Mesothelial cell of epicardium (in vitro differentiated cells): ENCODE measurements at regions not wholly inside any gene's neighbourhood (a gene's known extent, or its start where the extent isn't known, plus 50 kb on each side); places are given as distances from the start of the nearest gene placed in this dataset.

ENCODE experiments used
- DNase-seq, 2 experiments: peaks; one replicate each; pipeline ENCODE4 v3.0.0; 2021; ENCODE audit warnings: low spot score in 2 of 2; ENCODE audit not compliant: unreplicated experiment in 2 of 2
- H3K27ac Mint-ChIP-seq: 2 replicates; pipeline ENCODE4 v1.8.0; 2021; ENCODE audit warnings: mixed read lengths
- H3K27me3 Mint-ChIP-seq: 2 replicates; pipeline ENCODE4 v1.8.0; 2021; ENCODE audit warnings: low read depth, mixed read lengths
- H3K36me3 Mint-ChIP-seq: 2 replicates; pipeline ENCODE4 v1.8.0; 2021; ENCODE audit warnings: mixed read lengths
- H3K4me1 Mint-ChIP-seq: 2 replicates; pipeline ENCODE4 v1.8.0; 2021; ENCODE audit warnings: mixed read lengths
- H3K4me3 Mint-ChIP-seq: 2 replicates; pipeline ENCODE4 v1.8.0; 2021; ENCODE audit warnings: mild to moderate bottlenecking, moderate library complexity, mixed read lengths
- H3K9me3 Mint-ChIP-seq: 2 replicates; pipeline ENCODE4 v1.8.0; 2021; ENCODE audit warnings: mixed read lengths
- TF ChIP-seq, protein P1 (sequence below): fragments of 200-600 bp; sonication (generic); IDR thresholded peaks from one replicate; pipeline ENCODE4 v1.5.0; 2021; ENCODE audit warnings: antibody characterized with exemption; ENCODE audit not compliant: unreplicated experiment

GRCh38 chrX:129115104-129115503 lies 408.2 kb downstream of the SMARCA1 start:
- no peak for DNase-seq
- H3K4me3 Mint-ChIP-seq, result no peak overlapping the region
- H3K27ac Mint-ChIP-seq, result no peak overlapping the region
- no peaks in the 10 kb centered on the region for H3K4me1 Mint-ChIP-seq
- no peaks in the 10 kb centered on the region for H3K27me3 Mint-ChIP-seq
- TF ChIP-seq, protein P1, sequence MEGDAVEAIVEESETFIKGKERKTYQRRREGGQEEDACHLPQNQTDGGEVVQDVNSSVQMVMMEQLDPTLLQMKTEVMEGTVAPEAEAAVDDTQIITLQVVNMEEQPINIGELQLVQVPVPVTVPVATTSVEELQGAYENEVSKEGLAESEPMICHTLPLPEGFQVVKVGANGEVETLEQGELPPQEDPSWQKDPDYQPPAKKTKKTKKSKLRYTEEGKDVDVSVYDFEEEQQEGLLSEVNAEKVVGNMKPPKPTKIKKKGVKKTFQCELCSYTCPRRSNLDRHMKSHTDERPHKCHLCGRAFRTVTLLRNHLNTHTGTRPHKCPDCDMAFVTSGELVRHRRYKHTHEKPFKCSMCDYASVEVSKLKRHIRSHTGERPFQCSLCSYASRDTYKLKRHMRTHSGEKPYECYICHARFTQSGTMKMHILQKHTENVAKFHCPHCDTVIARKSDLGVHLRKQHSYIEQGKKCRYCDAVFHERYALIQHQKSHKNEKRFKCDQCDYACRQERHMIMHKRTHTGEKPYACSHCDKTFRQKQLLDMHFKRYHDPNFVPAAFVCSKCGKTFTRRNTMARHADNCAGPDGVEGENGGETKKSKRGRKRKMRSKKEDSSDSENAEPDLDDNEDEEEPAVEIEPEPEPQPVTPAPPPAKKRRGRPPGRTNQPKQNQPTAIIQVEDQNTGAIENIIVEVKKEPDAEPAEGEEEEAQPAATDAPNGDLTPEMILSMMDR, result peak; percentile 17
- no peaks in the 10 kb centered on the region for H3K36me3 Mint-ChIP-seq
- H3K9me3 Mint-ChIP-seq, result no peaks in the 10 kb centered on the region

- Mint-ChIP-seq H3K27me3 (no peaks in the 10 kb centered on the region), H3K4me1 (no peaks in the 10 kb centered on the region), H3K9me3 (no peaks in the 10 kb centered on the region), H3K27ac (no peak overlapping the region), H3K4me3 (no peak overlapping the region), H3K36me3 (no peaks in the 10 kb centered on the region)
- DNase-seq, result no peak
- TF ChIP-seq, protein P1, result no peak
Measured at GRCh38 chrX:129111081-129111798, 412.1 kb downstream of the SMARCA1 start.

DNA sequence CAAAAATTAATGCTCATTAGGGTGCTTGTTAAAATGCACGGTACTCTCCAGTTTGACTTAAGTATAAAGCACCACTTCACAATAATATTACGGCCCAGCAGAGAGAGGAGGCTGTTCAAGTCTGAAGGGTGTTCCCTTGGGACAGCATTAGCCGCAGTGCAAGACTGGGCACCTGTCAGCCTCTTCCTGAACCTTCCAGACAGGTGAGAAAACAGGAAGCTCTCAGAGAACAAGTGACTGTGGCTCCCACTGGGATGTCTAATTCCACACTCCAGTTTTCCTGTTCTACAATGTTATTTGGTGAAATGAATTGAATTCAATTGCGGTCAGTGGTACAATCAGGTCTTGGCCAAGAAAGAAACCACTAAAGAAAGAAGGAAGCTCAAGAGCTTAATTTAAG lies 414.4 kb downstream of the SMARCA1 start:
- Mint-ChIP-seq H3K4me3 (no peak overlapping the region), H3K36me3 (no peaks in the 10 kb centered on the region), H3K27ac (no peak overlapping the region), H3K27me3 (no peaks in the 10 kb centered on the region), H3K4me1 (no peaks in the 10 kb centered on the region), H3K9me3 (no peaks in the 10 kb centered on the region)
- TF ChIP-seq, protein P1, result no peak
- DNase-seq, result no peak

DNA sequence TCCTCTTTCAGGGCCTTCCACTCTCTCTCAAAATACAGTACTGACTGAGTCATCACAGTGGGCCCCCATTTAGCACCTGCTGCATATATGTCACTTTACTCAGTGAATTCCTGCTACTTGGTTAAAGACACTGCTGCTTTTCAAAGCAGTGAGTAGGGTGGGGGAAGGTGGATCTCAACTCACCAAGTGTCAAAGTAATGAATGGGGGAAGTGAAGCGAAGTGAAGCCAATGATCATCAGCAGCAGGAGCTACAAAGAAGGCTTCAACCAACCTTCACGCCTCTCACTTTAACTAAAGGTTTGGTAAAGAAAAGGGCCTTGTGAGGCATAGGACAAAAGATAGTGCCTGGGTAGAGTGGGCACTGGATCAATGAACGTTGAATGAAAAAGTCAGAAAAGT lies 424.1 kb downstream of the SMARCA1 start:
- Mint-ChIP-seq H3K9me3 (no peaks in the 10 kb centered on the region), H3K4me3 (no peak overlapping the region), H3K27ac (no peak overlapping the region), H3K4me1 (no peaks in the 10 kb centered on the region), H3K36me3 (no peaks in the 10 kb centered on the region), H3K27me3 (no peaks in the 10 kb centered on the region)
- DNase-seq, result no peak
- TF ChIP-seq, protein P1, result no peak

GRCh38 chrX:129097668-129098067 lies 425.6 kb downstream of the SMARCA1 start:
- H3K4me1 Mint-ChIP-seq, result no peaks in the 10 kb centered on the region
- no peaks in the 10 kb centered on the region for H3K27me3 Mint-ChIP-seq
- H3K9me3 Mint-ChIP-seq, result no peaks in the 10 kb centered on the region
- H3K4me3 Mint-ChIP-seq, result no peak overlapping the region
- TF ChIP-seq, protein P1, result no peak
- no peak for DNase-seq
- no peak overlapping the region for H3K27ac Mint-ChIP-seq
- no peaks in the 10 kb centered on the region for H3K36me3 Mint-ChIP-seq

DNA sequence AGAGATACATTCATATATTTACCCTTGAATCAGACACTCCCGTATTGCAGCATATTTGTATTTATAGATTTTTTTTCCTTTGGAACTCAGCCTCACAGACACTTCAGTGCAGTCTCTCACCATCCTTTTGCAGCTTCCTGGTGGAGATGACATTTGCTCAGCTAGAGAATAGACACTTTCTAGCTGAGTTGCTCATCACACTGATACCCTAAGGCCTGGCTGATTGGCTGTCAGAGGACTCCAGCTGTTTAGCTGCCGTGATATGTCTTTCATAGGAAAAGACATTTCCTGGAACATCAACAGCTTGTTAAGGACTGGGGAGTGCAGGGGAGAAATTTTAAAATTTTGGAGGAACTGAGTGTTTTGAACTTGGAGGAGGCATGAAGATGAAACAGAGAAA lies 429.6 kb downstream of the SMARCA1 start:
- H3K36me3 Mint-ChIP-seq, result no peaks in the 10 kb centered on the region
- TF ChIP-seq, protein P1, result no peak
- no peak overlapping the region for H3K27ac Mint-ChIP-seq
- no peak overlapping the region for H3K4me3 Mint-ChIP-seq
- no peaks in the 10 kb centered on the region for H3K27me3 Mint-ChIP-seq
- no peak for DNase-seq
- H3K9me3 Mint-ChIP-seq, result no peaks in the 10 kb centered on the region
- no peaks in the 10 kb centered on the region for H3K4me1 Mint-ChIP-seq
